Breast epithelium (tissue), 3 donors: ENCODE measurements at regions not wholly inside any gene's neighbourhood (a gene's known extent, or its start where the extent isn't known, plus 50 kb on each side); places are given as distances from the start of the nearest gene placed in this dataset.

Experiments
- CTCF ChIP-seq, 3 donors: fragments of 450-650 bp; IDR thresholded peaks; one replicate each; pipeline ENCODE4 v1.5.1; 2016 to 2017; ENCODE audit warnings: antibody characterized with exemption in 3 of 3, mild to moderate bottlenecking in 3 of 3, moderate library complexity in 3 of 3
- POLR2AphosphoS5 ChIP-seq, 3 donors: sonication (generic); formaldehyde crosslinking; IDR thresholded peaks; one replicate each; pipeline ENCODE4 v1.6.1; 2017; ENCODE audit warnings: antibody characterized with exemption in 3 of 3

- TF ChIP-seq CTCF (IDR thresholded peaks at IDR 0.05) = no peak
- no peak for TF ChIP-seq POLR2AphosphoS5 (IDR thresholded peaks at IDR 0.05)
These were observed 157.7 kb downstream of the RNASET2 start for GRCh38 chr6:166798652-166799051.
